IPS-20b (cell line): ENCODE measurements at regions not wholly inside any gene's neighbourhood (a gene's known extent, or its start where the extent isn't known, plus 50 kb on each side); places are given as distances from the start of the nearest gene placed in this dataset.
A peak's percentile ranks its signal among the peaks of the same experiment; 100 is the strongest.

Experiments used
- H3K27ac ChIP-seq: one replicate; pipeline ENCODE4 v1.5.1; 2013; ENCODE audit warnings: low read length
- H3K27me3 ChIP-seq: 2 replicates; pipeline ENCODE4 v1.6.1; 2013; ENCODE audit warnings: mild to moderate bottlenecking, low read length, inconsistent platforms; ENCODE audit not compliant: insufficient read depth
- H3K36me3 ChIP-seq: 2 replicates; pipeline ENCODE4 v1.6.1; 2013; ENCODE audit warnings: low read depth, mild to moderate bottlenecking, inconsistent platforms, low read length, moderate library complexity; ENCODE audit not compliant: insufficient read depth
- H3K4me1 ChIP-seq: 2 replicates; pipeline ENCODE4 v1.6.1; 2013; ENCODE audit warnings: mild to moderate bottlenecking, control low read depth, inconsistent platforms, low read length, moderate library complexity; ENCODE audit not compliant: insufficient read depth
- H3K4me3 ChIP-seq: 2 replicates; pipeline ENCODE4 v1.5.1; 2013; ENCODE audit warnings: mild to moderate bottlenecking, low read length, inconsistent platforms
- H3K9ac ChIP-seq: 2 replicates; pipeline ENCODE4 v1.6.1; 2013; ENCODE audit warnings: low read depth, mild to moderate bottlenecking, inconsistent platforms, low read length, moderate library complexity
- H3K9me3 ChIP-seq: 2 replicates; pipeline ENCODE4 v1.6.1; 2013; ENCODE audit warnings: mild to moderate bottlenecking, low read depth, low read length, inconsistent platforms; ENCODE audit not compliant: insufficient read depth

DNA sequence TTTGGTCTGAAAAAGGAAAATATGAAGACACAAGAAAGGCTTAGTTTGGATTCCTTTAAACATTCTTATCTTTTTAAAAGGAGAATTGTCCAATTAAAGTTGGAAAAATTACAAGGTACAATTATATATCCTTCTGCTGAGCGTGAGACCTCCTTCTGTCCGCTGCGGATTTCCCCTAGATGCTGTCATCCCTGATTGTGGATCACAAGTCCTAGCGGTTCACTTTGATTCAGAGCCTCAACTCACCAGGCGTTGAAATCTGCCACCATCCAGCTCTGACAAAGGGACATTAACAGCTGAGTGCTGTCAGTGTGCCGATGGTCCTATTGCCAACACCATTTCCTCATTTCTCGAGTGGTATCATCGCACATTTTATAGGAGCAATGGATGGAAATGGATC is 73.1 kb upstream of the PTER start:
- Histone ChIP-seq H3K4me3 (no peak overlapping the region), H3K27ac (no peak overlapping the region), H3K4me1 (0 out of 2 replicates have a peak, but pooled peaks cover 4% of the 10 kb centered on the region), H3K9ac (no peak overlapping the region), H3K27me3 (no peaks in the 10 kb centered on the region), H3K9me3 (no peaks in the 10 kb centered on the region), H3K36me3 (no peaks in the 10 kb centered on the region)

- Histone ChIP-seq H3K36me3 (no peaks in the 10 kb centered on the region), H3K9ac (no peak overlapping the region), H3K4me1 (0 out of 2 replicates have a peak, but pooled peaks cover 4% of the 10 kb centered on the region), H3K27ac (no peak overlapping the region), H3K9me3 (no peaks in the 10 kb centered on the region), H3K4me3 (no peak overlapping the region), H3K27me3 (no peaks in the 10 kb centered on the region)
Observed at GRCh38 chr10:16367621-16368292, 69.1 kb upstream of the PTER start.

DNA sequence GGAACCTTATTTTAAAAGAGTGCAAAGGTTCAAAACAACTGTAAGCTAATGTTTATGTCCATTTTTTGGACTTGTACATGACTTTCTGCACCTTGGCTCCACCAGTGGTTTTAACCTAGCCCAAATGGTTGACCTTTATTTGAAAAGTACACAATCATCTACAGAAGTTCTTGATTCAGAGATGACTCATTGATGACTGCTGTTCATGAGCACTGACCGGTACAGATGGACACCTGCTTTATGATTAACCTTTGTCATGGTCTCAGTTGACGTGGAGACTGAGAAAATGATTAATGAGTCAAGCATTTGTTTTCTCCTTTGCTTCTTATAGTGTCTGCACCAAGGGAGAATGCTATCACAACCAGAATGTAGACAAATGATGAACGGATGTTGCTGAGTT is 55.7 kb upstream of the PTER start:
- H3K4me3 ChIP-seq = no peak overlapping the region
- no peak overlapping the region for H3K27ac ChIP-seq
- peaks cover 12% of the 10 kb centered on the region; the same call in 1 of the 2 replicates for H3K4me1 ChIP-seq
- no peaks in the 10 kb centered on the region for H3K36me3 ChIP-seq
- H3K27me3 ChIP-seq = no peaks in the 10 kb centered on the region
- H3K9me3 ChIP-seq = no peaks in the 10 kb centered on the region
- no peak overlapping the region for H3K9ac ChIP-seq

GRCh38 chr10:16384021-16384420 is 52.8 kb upstream of the PTER start:
- H3K4me3 ChIP-seq = no peak overlapping the region
- H3K36me3 ChIP-seq = no peaks in the 10 kb centered on the region
- no peak overlapping the region for H3K9ac ChIP-seq
- no peak overlapping the region for H3K27ac ChIP-seq
- no peaks in the 10 kb centered on the region for H3K27me3 ChIP-seq
- H3K9me3 ChIP-seq = no peaks in the 10 kb centered on the region
- peaks cover 23% of the 10 kb centered on the region; the same call in 1 of the 2 replicates for H3K4me1 ChIP-seq

GRCh38 chr10:16386855-16387254 is 50.0 kb upstream of the PTER start:
- H3K27me3 ChIP-seq = no peaks in the 10 kb centered on the region
- H3K9ac ChIP-seq = peak overlapping the region; percentile 72; the same call in 1 of the 2 replicates

More at GRCh38 chr10:16386855-16387254, 50.0 kb upstream of the PTER start:
- Histone ChIP-seq H3K4me3 (peak overlapping the region; percentile 63; the same call in 1 of the 2 replicates), H3K4me1 (peaks cover 23% of the 10 kb centered on the region; the same call in 1 of the 2 replicates), H3K9me3 (no peaks in the 10 kb centered on the region), H3K36me3 (no peaks in the 10 kb centered on the region), H3K27ac (peak overlapping the region; percentile 87)
